GM19463 (cell line): ENCODE measurements at regions not wholly inside any gene's neighbourhood (a gene's known extent, or its start where the extent isn't known, plus 50 kb on each side); places are given as distances from the start of the nearest gene placed in this dataset.

Experiments used
- ATAC-seq: cut with Tn5 transposase; IDR thresholded peaks from one replicate; pipeline ENCODE4 v1.9.1; 2021; ENCODE audit warnings: mild to moderate bottlenecking, moderate library complexity; ENCODE audit not compliant: unreplicated experiment

DNA sequence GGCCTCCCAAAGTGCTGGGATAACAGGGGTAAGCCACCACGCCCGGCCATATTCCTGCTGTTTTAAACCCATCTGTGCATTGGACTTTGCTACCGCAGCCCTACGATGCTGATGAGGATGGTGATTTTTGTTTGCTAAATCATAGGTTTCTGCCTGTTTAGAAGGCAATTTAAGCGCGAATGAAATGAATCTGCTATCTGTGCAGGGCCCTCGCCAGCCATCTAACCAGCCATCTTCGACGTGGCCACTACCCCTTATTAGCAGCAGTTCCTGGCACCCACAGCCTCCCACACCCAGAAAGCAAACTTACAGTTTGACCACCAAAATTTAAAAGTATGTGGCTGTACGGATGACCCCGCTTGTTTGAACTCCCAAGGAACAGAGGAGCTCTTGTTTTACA, 178.5 kb downstream of the SHOX start:
- no peak for ATAC-seq

DNA sequence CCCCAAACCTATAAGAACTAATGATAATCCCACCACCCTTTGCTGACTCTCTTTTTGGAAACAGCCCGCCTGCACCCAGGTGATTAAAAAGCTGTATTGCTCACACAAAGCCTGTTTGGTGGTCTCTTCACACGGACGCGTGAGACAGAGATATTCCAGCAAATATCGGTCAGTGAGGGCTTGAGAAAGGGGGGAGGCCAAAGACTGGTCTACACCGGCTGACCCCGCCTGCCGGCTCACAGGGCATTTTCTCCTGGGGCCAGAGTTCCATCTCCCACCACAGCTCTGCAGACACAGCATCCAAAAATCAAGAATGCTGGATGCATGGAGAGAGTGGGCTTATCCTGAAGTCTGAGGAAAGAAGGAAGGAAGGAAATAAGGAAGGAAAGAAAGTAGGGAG, 176.0 kb downstream of the SHOX start:
- ATAC-seq: no peak

DNA sequence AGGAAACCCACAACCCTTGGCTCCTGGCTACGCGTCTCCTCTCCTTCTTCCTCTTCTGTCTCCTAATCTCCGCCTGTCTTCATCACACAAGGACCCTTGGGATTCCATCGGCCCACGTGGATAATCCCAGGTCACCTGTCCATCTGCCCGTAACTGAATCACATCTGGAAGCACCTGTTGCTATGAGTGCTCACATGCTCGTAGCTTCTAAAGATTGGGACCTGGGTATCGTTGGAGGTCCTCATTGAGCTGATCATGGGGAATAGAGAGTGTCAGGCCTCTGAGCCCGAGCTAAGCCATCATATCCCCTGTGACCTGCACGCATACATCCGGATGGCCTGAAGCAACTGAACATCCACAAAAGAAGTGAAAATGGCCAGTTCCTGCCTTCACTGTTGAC, 175.4 kb downstream of the SHOX start:
- no peak for ATAC-seq

DNA sequence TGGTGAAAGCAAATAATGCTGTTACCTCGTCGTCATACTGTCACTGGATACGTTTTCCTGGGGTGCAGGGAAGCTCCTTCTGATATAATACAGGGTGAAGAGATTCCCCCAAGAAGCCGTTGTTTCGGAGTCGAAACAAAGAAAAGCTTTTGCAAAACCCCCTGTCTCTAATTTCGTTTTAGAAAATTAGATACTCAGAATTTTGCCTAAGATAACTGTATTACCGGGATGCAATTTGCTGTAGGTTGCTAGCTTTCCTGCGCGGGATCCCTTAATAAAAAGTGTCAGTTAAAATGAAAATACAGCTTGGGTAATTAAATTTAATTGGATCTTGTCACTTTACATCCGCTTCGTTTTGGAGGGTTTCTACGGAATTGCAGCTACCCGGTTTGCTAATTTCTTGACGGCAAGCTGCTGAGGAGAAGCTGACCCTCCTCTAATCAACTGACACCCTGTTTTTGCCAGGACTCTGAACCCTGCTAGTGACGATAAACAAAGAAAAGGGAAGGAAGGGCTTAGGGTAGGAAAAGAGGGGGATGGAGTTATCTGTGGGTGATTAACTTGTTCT, 174.6 kb downstream of the SHOX start:
- ATAC-seq: no peak

DNA sequence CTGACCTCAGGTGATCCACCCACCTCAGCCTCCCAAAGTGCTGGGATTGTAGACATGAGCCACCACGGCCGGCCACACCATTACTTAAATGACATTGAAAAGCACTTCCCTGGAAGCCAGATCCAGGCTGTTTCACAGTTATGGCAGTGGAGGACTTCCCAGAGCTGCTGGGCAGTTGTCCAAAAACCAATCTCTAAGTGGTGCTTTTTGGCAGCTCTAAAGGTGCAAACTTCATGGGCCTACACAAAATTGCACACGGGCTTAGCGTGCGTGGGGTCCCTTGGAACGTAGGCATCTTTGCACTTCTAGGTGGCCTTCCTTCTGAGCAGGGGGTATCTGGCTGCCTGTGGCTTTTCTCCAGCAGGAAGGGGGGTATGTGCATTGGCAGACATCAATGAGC, 172.3 kb downstream of the SHOX start:
- ATAC-seq: no peak

DNA sequence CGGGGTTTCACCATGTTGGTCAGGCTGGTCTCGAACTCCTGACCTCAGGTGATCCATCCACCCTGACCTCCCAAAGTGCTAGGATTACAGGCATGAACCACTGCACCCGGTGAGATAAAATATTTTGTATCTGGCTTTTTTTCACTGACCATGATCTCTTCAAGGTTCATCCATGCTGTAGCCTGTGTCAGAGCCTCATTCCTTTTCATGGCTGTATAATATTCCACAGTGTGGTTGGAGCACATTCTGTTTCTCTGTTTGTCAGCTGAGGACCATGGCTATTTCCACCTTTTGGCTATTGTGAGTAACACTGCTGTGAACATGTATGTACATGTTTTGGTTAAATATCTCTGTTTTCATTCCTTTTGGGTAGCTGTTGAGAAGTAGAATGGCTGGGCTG, 169.2 kb downstream of the SHOX start:
- ATAC-seq: no peak

DNA sequence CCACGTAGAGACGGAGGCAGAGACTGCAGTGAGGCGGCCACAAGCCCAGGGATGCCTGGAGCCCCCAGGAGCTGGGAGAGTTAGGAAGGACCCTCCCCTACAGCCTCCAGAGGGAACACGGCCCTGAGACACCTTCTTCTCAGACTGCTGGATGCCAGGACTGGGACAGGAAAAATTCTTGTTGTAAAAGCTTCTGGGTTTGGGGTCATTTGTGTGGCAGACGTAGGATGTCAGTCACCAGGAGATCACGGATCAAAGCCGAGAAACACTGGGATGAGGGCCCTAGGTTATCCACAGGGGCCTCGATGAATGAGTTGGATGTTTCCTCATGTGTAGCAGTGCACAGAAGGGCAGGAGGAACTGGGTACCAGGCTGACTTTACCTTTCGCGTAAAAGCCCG, 163.7 kb downstream of the SHOX start:
- no peak for ATAC-seq

DNA sequence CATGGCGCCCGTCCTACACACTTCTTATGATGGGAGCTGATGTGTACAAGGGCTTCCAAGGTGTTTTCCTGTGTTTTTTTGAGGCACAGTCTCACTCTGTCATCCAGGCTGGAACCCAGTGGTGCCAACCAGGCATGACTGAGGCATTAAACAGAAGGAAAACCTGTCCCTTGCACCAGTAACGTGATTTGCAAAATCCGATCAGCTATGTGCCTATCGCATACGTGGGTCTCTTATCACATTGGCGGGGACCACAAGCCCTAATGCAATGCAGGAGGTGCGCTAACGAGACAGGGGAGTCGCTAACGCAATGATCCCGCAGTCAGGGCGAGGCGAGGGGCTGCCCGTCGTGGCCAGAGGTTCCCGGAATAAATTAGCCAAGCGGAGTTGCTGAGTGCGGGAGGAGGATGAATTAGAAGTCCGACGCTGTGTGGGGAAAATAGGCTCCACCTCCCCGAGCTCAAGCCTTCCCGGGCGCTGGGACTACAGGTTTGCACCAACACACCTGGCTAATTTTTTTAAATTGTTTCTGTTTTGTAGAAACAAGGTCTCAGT, 162.7 kb downstream of the SHOX start:
- no peak for ATAC-seq

DNA sequence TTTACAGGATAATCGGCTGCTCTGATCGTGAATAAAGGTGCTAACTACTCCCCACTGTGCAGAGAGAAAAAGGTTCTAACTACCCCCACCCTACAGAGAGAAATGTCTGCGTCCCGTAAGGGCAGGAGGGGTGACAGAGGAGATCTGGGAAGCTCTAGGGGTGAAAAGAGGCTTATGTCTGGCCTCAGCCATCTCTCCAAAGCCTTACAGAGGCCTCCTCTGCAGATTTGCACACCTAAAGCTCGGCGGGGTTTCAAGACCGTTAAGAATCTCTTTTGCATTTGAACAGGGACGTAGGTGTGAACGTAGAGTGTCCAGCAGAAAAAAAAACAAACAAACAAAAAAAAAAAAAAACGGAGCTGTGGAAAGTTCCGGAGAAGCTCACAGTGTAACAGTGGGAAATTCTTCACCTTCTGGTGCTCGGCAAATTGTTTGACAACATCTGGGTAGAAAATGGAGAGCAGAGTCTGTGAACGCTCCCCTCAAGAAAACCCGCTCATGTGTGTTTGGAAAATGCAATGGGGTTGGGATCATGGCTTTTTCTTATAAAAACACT, 161.0 kb downstream of the SHOX start:
- ATAC-seq: no peak

DNA sequence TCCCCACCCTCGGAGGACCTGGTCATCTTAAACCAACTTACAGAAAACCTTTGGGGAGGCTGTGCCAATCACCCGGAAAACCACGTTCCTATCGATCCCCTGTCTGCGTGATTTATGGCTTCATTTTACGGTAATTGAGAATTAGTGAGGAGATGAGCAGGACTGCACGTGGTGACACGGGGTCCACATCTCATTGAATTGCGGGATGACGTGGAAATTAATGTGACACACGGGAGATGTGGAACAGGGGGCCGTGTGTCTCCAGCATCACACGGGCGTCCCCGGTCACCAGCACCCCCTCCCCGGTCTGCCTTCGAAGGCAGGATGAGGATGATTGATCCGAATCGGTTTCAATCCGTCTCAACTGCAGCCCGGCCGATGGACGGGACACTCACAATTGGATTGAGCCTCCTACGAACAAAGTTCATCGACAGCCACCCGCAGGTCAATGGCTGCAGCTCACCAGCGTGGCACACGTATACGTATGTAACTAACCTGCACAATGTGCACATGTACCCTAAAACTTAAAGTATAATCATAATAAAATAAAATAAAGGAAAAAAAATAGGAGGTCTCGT, 160.3 kb downstream of the SHOX start:
- no peak for ATAC-seq

DNA sequence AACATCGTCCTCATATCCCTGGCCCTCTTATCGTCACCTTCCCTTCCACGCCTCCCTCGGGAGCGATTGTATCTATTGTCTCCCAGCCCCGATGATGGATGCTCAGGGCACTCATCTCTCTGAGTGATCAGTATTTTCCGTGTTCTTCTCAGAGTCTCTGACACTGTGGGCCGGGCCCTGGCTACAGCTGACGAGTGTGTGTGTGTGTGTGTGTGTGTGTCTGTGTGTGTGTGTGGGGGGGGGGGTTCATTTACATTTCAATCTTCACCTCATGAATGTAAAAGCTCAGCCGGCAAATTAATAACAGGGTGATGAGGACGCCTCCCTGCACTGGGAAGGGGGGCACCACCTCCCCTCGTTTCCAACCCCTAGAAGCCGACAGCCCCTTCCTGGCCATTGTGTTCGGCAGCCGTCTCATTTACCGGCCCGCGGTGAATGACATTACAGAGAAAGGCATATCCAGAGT, 159.5 kb downstream of the SHOX start:
- ATAC-seq: no peak

DNA sequence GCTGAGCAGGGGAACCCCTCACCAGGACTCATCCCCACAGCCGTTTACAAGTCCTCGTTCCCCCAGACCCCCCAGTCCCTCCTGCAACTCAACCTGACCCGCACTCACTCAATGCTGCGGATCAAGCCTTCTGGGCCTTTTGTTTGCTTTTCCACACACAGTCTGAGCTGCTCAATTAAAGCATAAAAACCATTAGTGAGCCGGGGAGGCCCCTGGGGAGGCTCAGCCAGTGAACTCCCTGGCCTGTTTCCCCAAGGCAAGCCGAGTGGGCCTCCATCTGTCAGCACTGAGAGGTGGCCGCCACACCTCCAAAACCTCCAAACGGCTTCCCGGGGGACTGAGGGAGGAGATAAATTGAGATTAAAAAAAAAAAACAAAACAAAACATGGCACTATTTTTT, 158.5 kb downstream of the SHOX start:
- no peak for ATAC-seq

DNA sequence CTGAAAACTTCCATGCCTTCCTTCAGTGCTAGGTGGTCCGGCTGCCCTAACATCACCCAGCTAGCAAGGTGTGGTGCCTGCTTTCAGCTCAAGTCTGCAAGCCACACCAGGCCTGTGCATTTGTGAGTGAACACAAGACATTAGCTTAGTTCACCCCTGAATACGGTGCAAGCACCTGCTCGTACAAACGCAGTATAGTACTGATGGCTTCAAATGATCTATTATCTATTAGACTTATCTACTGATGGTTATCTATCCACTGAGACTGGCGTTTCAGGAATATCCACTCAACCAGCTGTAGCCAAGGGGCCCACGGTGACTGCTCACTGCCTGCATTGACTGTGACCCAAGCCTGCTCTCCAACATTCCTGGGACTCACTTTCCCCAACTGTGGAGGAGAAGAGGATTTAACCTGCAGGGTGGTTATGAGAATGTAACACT, 155.9 kb downstream of the SHOX start:
- ATAC-seq: no peak

DNA sequence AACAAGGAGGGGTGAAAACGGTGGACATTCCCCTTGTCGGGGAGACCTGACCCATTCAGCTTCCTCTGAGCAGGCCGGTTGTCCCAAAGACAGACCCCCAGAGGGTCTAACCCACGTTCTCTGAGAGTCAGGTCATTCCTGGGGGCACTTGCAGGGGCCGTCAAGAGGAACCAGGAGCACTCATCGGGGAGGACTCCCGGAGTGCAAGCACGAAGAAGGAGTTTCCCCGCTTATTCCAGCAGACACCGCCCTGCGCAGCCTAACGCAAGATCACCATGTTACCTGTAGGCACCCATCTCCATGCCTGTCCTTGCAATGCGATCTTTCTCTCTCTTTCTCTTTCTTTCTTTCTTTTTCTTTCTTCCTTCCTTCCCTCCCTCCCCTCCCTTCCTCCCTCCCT, 154.2 kb downstream of the SHOX start:
- ATAC-seq: no peak

DNA sequence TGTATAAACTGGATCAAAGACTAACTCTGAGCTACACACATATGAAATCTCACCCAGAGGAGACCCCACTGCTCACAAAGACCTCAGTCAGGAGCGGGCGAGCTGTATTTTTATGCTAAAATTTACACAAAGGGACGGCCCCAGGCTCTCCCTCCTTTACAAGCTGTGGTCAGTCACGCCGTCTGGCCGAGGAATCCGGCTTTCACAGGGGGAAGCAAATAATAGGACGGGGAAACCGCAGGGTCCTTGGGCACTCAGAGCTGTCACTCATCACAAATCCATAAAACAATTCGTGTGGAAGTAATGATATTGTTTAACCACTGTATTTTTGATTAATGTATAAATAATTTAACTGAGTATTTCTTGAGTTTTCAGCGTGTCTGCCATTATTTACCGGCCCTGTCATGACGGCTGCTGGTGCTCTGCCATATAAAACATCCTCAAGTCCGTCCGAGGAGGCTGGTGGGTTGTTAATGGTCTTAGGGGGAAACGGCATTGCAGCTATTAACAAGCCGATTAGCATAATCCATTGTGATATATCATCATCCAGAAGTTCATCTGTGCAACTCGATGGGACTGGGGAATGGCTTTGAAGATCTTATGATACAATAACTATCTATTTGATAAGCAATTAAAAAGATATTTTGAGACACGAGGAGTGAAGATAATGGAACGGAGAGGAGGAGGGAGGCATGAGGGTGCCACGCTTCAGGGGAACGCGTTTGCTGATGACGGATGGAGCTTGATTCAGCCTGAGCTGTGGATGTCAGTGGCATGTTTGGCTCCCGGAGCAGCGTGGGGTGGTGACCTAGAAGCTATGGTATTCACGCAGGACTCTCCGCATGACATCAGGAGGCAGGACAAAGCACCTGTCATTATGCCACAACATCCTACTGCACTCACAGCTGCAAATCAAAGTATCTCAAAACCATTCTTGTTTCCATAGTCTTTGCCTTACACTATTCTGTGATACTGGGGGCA, 150.9 kb downstream of the SHOX start:
- ATAC-seq: no peak

DNA sequence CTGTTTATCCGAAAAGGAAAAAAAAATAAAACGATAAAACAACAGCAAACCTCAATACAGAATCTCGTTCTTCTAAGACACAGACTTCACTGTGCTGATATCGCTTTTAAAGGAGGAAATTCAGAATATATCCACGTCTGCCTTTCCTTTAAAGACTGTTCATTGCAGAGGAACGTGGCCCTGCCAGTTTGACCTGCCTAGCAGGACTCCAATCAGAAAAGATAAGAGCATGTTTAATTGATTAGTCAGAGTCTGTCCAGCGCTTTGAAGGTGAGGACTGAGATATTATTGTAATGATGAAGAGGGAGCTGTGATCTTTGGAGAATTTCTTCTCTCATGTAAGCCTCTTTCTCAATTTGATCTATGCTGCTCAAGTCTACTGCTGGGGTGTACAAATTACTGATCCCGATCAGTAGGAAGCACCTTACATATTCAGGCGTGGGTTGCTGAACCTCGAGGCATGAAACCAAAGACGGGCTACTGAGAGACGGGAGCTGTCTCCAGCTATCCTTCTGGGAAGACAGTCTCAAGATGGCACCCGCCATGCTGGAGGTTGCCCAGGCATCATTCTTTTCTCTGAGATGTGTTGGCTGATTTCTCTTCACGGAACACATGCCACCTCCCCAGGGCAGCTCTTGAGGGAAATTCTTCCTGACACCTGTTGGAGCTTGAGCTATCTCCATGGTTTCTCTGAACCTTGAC, 146.1 kb downstream of the SHOX start:
- ATAC-seq: no peak

DNA sequence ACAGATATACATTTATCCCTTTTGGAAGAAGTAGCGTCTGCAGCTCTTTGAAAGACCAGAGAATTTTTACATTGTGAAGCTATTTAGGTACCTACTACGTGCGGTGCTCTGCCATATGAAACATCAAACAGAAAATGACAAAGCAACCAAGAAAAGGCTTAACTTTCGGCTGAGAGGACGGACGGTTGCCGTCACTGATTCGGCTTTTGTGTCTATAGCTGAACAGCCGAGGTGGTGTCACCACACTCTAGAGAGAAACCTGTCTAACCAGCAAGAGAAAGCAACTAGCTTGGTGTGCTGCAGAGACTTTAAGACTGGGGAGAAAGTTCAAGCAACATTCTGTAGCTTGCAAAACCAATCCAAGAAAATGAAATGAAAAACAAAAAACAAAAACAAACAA, 145.5 kb downstream of the SHOX start:
- ATAC-seq: no peak

DNA sequence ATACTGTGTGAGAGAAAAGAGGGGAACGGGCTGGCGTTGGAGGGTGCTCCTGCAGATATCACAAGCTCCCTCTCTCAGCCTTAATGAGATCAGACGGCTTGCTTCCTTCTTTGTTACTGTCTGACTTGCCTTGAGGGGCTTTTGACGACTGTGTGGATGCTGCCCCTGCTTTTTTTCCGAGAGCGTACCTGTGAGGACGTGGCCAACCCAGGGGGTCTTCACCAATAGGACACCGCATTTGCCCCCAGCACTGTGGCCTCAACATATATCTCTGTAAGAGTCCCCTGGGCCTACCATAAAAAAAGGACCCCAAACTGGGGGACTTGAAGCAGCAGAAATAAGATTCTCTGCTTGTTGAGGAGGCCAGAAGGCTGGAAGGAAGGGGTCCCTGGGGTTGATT, 143.9 kb downstream of the SHOX start:
- ATAC-seq: no peak

DNA sequence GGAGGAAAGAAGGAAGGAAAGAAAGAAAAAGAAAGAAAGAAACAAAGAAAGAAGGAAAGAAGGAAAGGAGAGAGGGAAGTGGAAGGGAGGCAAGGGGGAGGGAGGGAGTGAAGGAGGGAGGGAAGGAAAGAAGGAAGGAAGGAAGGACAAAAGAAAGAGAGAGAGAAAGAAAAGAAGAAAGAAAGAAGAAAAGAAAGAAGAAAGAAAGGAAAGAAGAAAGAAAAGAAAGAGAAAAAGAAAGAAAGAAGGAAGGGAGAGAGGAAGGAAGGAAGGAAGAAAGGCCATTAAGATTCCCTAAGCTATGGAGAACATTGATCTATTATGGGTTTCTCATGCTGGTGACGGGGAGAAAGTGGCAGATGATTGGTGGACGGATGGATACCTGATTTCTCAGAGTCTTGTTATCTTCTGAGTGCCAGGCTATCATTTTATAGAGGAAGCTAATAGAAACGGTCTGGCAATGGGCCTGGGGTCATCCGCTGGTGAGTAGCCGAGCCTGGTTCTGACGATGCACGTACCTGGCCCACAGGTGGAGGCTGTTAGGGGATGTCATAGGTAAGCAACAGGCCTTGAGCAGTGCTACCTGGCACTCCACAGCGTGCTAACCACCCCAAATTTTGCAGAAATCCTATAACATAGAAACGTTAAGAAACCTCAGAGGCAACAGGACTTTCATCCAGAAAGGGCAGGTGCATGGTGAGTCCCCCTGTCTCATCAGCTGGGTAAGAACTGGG, 142.9 kb downstream of the SHOX start:
- no peak for ATAC-seq

DNA sequence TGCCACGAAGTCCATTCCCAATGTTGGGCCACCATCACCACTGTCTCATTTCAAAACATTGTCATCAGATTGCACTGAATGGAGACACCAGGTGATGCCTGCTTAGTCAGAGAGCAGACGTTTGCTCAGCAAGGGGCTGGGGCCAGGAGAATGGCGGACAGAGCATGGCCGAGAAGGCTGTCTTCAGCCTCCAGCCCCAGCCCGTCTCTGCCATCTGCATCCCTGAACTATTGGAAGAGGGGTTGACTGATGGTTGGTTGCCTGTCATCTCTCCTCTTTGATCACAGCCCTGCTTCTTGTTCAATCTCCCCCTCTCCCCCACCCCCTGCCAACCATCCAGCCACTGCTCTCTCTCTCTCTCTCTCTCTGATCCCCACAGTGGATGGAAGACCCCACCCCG, 140.9 kb downstream of the SHOX start:
- ATAC-seq: no peak
